ENCODE measurements at regions not wholly inside any gene's neighbourhood (a gene's known extent, or its start where the extent isn't known, plus 50 kb on each side); places are given as distances from the start of the nearest gene placed in this dataset.

- no peak overlapping the region for H3K4me3 ChIP-seq (ENCODE audit: low read depth, low read length)
- no peak for TF ChIP-seq CTCF (IDR thresholded peaks at IDR 0.05; ENCODE audit: insufficient read depth, low read depth, low read length, missing control alignments)
- no peak for DNase-seq (ENCODE audit: low read depth)
Measured at GRCh38 chr16:65789161-65789945, 577.1 kb upstream of the CDH5 start.

- no peak for TF ChIP-seq CTCF (IDR thresholded peaks at IDR 0.05; ENCODE audit: insufficient read depth, low read depth, low read length, missing control alignments)
- no peak overlapping the region for H3K4me3 ChIP-seq (ENCODE audit: low read depth, low read length)
- no peak for DNase-seq (ENCODE audit: low read depth)
Measured at GRCh38 chr16:65788434-65789140, 577.9 kb upstream of the CDH5 start.

DNA sequence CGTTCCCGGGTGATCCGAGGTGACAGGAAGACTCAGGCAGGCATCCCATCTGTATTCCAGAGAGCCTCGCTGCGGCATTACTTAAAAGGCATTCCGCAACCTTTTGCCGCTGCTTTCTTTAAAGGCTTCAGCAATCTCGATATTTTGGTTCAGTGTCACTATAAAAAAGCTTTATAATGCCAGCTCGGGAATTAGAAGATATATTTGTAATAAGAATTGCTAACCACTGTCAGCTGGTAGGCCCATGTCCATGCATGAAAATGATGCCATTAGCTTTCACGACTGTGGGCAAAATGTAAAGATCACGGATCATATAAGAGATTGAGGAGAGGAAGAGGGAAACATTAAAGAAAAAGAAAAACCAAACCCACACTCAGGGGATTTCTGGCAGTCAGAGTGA is 578.6 kb upstream of the CDH5 start:
- no peak for DNase-seq (ENCODE audit: low read depth)
- TF ChIP-seq CTCF (IDR thresholded peaks at IDR 0.05; ENCODE audit: insufficient read depth, low read depth, low read length, missing control alignments) = no peak
- no peak overlapping the region for H3K4me3 ChIP-seq (ENCODE audit: low read depth, low read length)

- DNase-seq (ENCODE audit: low read depth) = no peak
- TF ChIP-seq CTCF (IDR thresholded peaks at IDR 0.05; ENCODE audit: insufficient read depth, low read depth, low read length, missing control alignments) = no peak
- H3K4me3 ChIP-seq (ENCODE audit: low read depth, low read length) = no peak overlapping the region
Measured at GRCh38 chr16:65786916-65787315, 579.6 kb upstream of the CDH5 start.

DNA sequence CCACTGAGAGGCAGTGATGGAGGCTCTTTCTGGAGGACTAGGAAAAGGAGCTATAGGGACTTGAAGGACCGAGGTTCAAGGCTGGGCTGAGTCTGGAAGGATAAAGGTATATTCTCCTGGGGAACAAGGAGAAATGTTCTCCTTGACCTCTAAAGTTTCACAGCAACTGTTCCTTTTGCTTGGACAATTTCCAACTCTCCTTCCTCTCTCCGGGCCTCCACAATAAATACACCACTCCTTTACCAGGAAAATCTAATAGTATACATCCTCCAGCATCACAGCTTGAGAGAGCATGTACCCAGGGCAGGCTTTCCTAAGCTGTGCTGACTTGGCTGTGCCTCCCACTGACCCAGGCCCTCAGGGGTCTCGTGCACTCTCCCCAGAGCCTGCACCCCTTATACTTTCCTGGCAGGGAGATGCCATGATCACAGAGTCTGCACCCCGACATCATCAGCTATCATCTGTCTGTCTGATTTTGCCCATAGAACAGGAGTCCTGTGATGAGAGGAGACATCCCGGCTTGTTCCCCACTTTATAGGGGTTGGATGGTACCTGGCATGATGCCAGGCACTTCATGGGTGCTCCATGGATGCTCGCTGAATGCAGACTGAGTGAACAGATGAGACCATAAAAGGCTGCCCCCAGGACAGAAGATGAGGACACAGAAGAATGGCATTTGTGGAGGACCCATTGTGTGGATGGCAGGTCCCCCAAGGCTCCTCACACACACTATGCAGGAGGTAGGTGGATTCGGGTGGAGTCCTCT is 582.6 kb upstream of the CDH5 start:
- TF ChIP-seq CTCF (IDR thresholded peaks at IDR 0.05; ENCODE audit: insufficient read depth, low read depth, low read length, missing control alignments) = no peak
- no peak for DNase-seq (ENCODE audit: low read depth)

DNA sequence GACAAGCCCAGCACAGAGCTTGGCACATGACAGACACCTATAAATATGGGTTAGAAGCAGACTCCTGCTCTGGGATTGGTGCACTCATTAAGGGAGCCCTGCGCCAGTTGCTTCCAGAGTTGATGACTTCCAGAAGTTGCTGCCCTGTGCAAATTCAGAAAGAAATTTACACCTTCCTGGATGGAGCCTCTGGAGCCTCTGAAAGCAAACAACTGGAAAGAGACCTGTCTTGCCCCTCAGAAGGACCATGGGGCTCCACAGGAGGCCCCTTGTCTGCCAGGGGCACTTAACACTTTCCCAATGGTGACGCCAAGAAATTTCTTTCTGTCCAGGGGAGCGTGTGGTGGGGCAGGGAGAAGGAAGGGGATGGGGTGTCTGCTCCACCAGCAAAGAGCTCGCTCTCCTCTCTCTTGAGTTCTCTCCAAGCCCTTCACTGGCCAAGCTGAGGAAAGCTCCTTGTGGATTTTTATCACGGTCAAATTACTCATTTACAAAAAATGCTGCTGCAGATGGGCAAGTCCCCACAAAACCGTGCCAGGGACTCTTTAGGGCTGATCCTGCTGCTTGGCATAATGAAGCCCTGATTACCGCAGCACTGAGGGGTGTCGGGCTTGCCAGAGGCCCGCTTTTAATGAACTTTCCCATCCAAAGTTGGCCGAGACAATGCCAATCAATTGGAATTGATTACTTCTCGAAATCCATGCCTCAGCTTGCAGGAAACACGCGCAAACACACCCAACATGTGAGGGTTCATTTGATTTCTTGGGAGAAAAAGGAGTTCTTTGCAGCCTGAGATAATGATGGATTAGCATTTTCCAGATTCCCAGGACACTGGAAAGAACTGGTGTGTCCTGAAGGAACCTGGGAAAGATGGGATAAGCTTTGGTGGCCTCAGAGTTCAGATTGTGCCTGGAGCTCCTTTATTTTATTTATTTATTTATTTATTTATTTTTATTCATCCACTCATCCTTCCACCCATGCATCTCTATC is 583.6 kb upstream of the CDH5 start:
- no peak for TF ChIP-seq CTCF (IDR thresholded peaks at IDR 0.05; ENCODE audit: insufficient read depth, low read depth, low read length, missing control alignments)
- no peak for DNase-seq (ENCODE audit: low read depth)
- no peak overlapping the region for H3K4me3 ChIP-seq (ENCODE audit: low read depth, low read length)

More for the DNA sequence above, 582.6 kb upstream of the CDH5 start:
- H3K4me3 ChIP-seq (ENCODE audit: low read depth, low read length) = no peak overlapping the region
